Osteocyte (in vitro differentiated cells): ENCODE measurements at regions not wholly inside any gene's neighbourhood (a gene's known extent, or its start where the extent isn't known, plus 50 kb on each side); places are given as distances from the start of the nearest gene placed in this dataset.

ENCODE experiments used
- DNase-seq: peaks from one replicate; pipeline ENCODE4 v3.0.0; 2021; ENCODE audit warnings: mixed read lengths; ENCODE audit not compliant: unreplicated experiment; ENCODE audit errors: extremely low spot score
- H3K27ac Mint-ChIP-seq: one replicate; pipeline ENCODE4 v1.8.0; 2021; ENCODE audit warnings: mild to moderate bottlenecking, mixed read lengths; ENCODE audit not compliant: unreplicated experiment
- H3K27me3 Mint-ChIP-seq: one replicate; pipeline ENCODE4 v1.8.0; 2021; ENCODE audit warnings: mixed read lengths; ENCODE audit not compliant: unreplicated experiment
- H3K36me3 Mint-ChIP-seq: one replicate; pipeline ENCODE4 v1.8.0; 2021; ENCODE audit warnings: mixed read lengths; ENCODE audit not compliant: unreplicated experiment
- H3K4me1 Mint-ChIP-seq: one replicate; pipeline ENCODE4 v1.8.0; 2021; ENCODE audit warnings: mixed read lengths; ENCODE audit not compliant: unreplicated experiment
- H3K4me3 Mint-ChIP-seq: one replicate; pipeline ENCODE4 v1.8.0; 2021; ENCODE audit warnings: mild to moderate bottlenecking, moderate library complexity, mixed read lengths; ENCODE audit not compliant: unreplicated experiment
- H3K9me3 Mint-ChIP-seq: one replicate; pipeline ENCODE4 v1.8.0; 2021; ENCODE audit warnings: mixed read lengths; ENCODE audit not compliant: unreplicated experiment
- TF ChIP-seq, protein P1 (sequence below): fragments of 200-600 bp; sonication (generic); IDR thresholded peaks from 2 replicates; pipeline ENCODE4 v1.5.0; 2021; ENCODE audit warnings: antibody characterized with exemption, mild to moderate bottlenecking, moderate library complexity

DNA sequence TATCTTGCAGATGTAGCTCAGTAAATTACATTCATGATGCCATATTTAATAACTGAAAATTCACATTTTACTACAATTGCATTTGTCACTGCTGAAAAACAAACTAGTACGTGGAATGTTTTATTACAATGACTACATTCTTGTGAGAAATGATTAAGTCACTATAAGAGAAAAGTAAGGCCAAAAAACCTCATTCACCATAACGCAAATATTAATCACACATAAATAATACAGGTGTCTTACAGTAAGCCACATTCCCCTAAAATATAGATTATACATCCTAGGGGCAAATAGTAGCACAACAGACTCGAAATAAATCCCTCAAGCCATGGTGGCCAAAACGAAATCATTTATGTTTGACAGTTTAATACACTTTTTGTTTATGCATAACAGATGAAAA is 460.6 kb downstream of the NR4A2 start:
- Mint-ChIP-seq H3K27ac (no peak overlapping the region), H3K36me3 (no peaks in the 10 kb centered on the region), H3K4me1 (no peaks in the 10 kb centered on the region), H3K27me3 (no peaks in the 10 kb centered on the region), H3K9me3 (peaks cover 8% of the 10 kb centered on the region), H3K4me3 (no peak overlapping the region)
- DNase-seq: no peak
- TF ChIP-seq, protein P1, sequence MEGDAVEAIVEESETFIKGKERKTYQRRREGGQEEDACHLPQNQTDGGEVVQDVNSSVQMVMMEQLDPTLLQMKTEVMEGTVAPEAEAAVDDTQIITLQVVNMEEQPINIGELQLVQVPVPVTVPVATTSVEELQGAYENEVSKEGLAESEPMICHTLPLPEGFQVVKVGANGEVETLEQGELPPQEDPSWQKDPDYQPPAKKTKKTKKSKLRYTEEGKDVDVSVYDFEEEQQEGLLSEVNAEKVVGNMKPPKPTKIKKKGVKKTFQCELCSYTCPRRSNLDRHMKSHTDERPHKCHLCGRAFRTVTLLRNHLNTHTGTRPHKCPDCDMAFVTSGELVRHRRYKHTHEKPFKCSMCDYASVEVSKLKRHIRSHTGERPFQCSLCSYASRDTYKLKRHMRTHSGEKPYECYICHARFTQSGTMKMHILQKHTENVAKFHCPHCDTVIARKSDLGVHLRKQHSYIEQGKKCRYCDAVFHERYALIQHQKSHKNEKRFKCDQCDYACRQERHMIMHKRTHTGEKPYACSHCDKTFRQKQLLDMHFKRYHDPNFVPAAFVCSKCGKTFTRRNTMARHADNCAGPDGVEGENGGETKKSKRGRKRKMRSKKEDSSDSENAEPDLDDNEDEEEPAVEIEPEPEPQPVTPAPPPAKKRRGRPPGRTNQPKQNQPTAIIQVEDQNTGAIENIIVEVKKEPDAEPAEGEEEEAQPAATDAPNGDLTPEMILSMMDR: no peak

DNA sequence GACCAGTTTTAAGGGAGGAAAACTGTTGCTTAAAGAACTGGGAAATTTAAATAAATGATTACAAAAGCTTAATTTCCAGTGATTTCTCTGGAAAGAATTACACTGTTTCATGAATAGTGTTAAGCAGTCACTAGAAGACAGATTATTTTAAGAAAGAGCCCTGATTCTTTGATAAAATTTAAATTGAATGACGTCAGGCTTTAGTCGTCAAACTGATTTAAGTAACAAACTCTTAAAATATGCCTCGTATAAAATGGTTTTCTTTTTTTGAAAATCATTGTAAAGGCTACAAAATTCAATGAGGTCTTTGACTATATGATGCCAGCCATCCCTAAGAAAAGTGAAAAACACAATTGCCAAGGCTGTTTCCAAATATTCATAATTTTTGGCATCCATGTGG is 465.0 kb downstream of the NR4A2 start:
- no peaks in the 10 kb centered on the region for H3K9me3 Mint-ChIP-seq
- DNase-seq: no peak
- no peak overlapping the region for H3K4me3 Mint-ChIP-seq
- TF ChIP-seq, protein P1: no peak
- no peaks in the 10 kb centered on the region for H3K4me1 Mint-ChIP-seq
- H3K27ac Mint-ChIP-seq: no peak overlapping the region
- H3K27me3 Mint-ChIP-seq: peaks cover 4% of the 10 kb centered on the region
- no peaks in the 10 kb centered on the region for H3K36me3 Mint-ChIP-seq

DNA sequence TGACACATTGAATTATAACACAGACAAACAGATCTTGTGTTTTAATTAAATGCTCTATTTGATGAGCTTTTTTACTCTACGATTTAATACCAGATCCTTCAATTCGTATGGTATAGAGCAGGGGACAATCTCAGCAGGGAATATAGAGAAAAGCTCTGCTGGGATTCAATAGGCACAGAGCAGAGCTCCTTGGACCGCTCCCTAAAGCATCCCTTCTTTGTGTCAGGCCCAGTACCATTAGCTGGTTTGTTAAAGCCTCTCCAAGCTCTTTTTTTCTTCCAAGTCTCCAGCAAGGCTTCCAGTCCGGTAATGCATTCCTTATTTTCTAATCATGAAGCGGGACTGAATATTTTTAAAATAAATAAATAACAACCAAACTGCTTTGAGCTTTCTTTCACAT is 466.0 kb downstream of the NR4A2 start:
- TF ChIP-seq, protein P1: no peak
- Mint-ChIP-seq H3K27me3 (peaks cover 4% of the 10 kb centered on the region), H3K9me3 (no peaks in the 10 kb centered on the region), H3K36me3 (no peaks in the 10 kb centered on the region), H3K4me1 (no peaks in the 10 kb centered on the region), H3K27ac (no peak overlapping the region), H3K4me3 (no peak overlapping the region)
- no peak for DNase-seq

DNA sequence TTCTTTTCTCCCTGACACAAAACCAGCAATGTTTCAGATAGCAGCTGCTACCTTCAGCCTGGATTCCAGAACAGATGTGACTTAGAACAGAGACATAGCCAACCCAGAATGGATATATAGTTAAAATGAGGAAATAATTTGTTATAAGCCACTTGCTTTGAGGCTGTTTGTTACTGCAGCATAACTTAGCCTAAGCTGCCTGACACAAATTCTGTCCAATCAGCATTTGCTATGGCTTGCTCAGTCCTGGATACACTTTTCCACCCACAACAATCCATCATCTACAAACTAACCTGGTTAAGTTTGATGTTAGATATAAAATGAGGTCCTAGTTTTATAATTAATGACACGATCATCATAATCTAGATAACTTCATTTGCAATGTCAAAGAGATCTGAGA is 480.4 kb downstream of the NR4A2 start:
- DNase-seq: no peak
- no peaks in the 10 kb centered on the region for H3K36me3 Mint-ChIP-seq
- H3K9me3 Mint-ChIP-seq: no peaks in the 10 kb centered on the region
- H3K4me1 Mint-ChIP-seq: no peaks in the 10 kb centered on the region
- no peak overlapping the region for H3K27ac Mint-ChIP-seq
- no peak overlapping the region for H3K4me3 Mint-ChIP-seq
- TF ChIP-seq, protein P1: no peak
- H3K27me3 Mint-ChIP-seq: no peaks in the 10 kb centered on the region

DNA sequence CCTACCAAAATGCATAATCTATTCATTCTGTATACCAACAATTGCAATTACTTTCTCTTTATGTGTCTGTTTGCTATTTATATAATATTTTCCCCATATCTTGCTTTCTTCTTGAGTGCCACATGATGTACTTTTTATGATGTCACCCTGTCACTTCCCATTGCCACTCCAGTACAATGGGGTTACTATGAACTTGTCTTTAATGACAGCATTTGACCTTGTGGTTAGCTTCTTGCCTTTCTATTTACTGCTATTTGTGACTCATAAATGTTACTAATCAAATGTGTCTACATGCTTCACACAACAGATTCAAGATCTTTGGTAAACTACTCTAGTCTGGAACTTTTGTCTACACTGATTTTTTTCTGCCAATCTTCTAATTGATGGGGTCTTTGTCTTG is 486.3 kb downstream of the NR4A2 start:
- H3K4me1 Mint-ChIP-seq: peaks cover 3% of the 10 kb centered on the region
- TF ChIP-seq, protein P1: no peak
- no peaks in the 10 kb centered on the region for H3K27me3 Mint-ChIP-seq
- H3K4me3 Mint-ChIP-seq: no peak overlapping the region
- H3K27ac Mint-ChIP-seq: no peak overlapping the region
- H3K36me3 Mint-ChIP-seq: no peaks in the 10 kb centered on the region
- DNase-seq: no peak
- no peaks in the 10 kb centered on the region for H3K9me3 Mint-ChIP-seq
